ENCODE measurements at regions not wholly inside any gene's neighbourhood (a gene's known extent, or its start where the extent isn't known, plus 50 kb on each side); places are given as distances from the start of the nearest gene placed in this dataset.
"Not testable (repeated sequence)": the region's sequence is repeated elsewhere in the genome, so short reads cannot be mapped to it uniquely, and the experiment has no call there.

- not testable (repeated sequence) for TF ChIP-seq POLR2A (IDR thresholded peaks at IDR 0.05)
- TF ChIP-seq, protein P1, sequence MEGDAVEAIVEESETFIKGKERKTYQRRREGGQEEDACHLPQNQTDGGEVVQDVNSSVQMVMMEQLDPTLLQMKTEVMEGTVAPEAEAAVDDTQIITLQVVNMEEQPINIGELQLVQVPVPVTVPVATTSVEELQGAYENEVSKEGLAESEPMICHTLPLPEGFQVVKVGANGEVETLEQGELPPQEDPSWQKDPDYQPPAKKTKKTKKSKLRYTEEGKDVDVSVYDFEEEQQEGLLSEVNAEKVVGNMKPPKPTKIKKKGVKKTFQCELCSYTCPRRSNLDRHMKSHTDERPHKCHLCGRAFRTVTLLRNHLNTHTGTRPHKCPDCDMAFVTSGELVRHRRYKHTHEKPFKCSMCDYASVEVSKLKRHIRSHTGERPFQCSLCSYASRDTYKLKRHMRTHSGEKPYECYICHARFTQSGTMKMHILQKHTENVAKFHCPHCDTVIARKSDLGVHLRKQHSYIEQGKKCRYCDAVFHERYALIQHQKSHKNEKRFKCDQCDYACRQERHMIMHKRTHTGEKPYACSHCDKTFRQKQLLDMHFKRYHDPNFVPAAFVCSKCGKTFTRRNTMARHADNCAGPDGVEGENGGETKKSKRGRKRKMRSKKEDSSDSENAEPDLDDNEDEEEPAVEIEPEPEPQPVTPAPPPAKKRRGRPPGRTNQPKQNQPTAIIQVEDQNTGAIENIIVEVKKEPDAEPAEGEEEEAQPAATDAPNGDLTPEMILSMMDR (IDR thresholded peaks at IDR 0.05): not testable (repeated sequence)
Observed at GRCh38 chr2:18939740-18940139, 350.4 kb upstream of the NT5C1B start.
